T-cell (primary cell): ENCODE measurements at regions not wholly inside any gene's neighbourhood (a gene's known extent, or its start where the extent isn't known, plus 50 kb on each side); places are given as distances from the start of the nearest gene placed in this dataset.

ENCODE experiments used
- ATAC-seq, 4 experiments: fragments of 200-7000 bp in 3 of 4; fragments of 150-1000 bp in 1 of 4; cut with Tn5 transposase; replicated peaks in 1 of 4; 1 replicate in 3 of 4; 2 replicates in 1 of 4; pipeline ENCODE4 v1.10.0; 2021; ENCODE audit warnings: moderate library complexity in 3 of 4, mild to moderate bottlenecking in 2 of 4, moderate number of reproducible peaks in 1 of 4
- CTCF ChIA-PET, 2 donors: fragments of 300-600 bp; sonication (Branson Sonifier 250); formaldehyde crosslinking; loops; one replicate each; lab custom pipeline; 2022; ENCODE audit warnings: antibody characterized with exemption in 2 of 2; lab: Charles Lee
- POLR2A ChIA-PET, 2 donors: fragments of 300-600 bp; sonication (Branson Sonifier 250); formaldehyde crosslinking; loops; one replicate each; lab custom pipeline; 2022; ENCODE audit warnings: antibody characterized with exemption in 2 of 2; lab: Charles Lee
- DNase-seq, 35 experiments: peaks; one replicate each; pipeline versions ENCODE4 v3.0.0 to v3.0.0-alpha.2; 2013 to 2023
- H3K27ac ChIP-seq: one replicate; pipeline ENCODE4 v1.5.1; 2013; ENCODE audit warnings: low read length
- H3K27me3 ChIP-seq, 2 experiments: replicated peaks in 1 of 2; 1 replicate in 1 of 2; 2 replicates in 1 of 2; pipeline versions ENCODE4 v1.6.1 to v1.7.0; 2013; ENCODE audit warnings: low read length in 1 of 2, mixed read lengths in 1 of 2; ENCODE audit not compliant: control insufficient read depth in 2 of 2, insufficient read depth in 2 of 2; ENCODE audit errors: extremely low read depth in 1 of 2
- H3K36me3 ChIP-seq, 2 donors: 1 replicate in 1 of 2; 2 replicates in 1 of 2; pipeline versions ENCODE4 v1.6.1 to v1.7.0; 2013; ENCODE audit warnings: low read length in 1 of 2; ENCODE audit not compliant: control insufficient read depth in 2 of 2, insufficient read depth in 1 of 2; ENCODE audit errors: extremely low read depth in 1 of 2
- H3K4me1 ChIP-seq, 2 experiments: 1 replicate in 1 of 2; 2 replicates in 1 of 2; pipeline versions ENCODE4 v1.6.1 to v1.7.0; 2013; ENCODE audit warnings: low read length in 2 of 2, mixed read lengths in 1 of 2; ENCODE audit not compliant: insufficient read depth in 2 of 2, control insufficient read depth in 1 of 2; ENCODE audit errors: extremely low read depth in 1 of 2
- H3K4me3 ChIP-seq, 2 donors: 1 replicate in 1 of 2; 2 replicates in 1 of 2; pipeline versions ENCODE4 v1.5.1 to v1.7.0; 2013; ENCODE audit warnings: mild to moderate bottlenecking in 2 of 2, low read length in 1 of 2, moderate library complexity in 1 of 2; ENCODE audit not compliant: control insufficient read depth in 1 of 2; ENCODE audit errors: extremely low read depth in 1 of 2
- H3K9me3 ChIP-seq: 2 replicates; pipeline ENCODE4 v1.7.0; 2013
- H3K27ac Mint-ChIP-seq, 2 donors: one replicate each; pipeline ENCODE4 v1.8.0; 2020 to 2021; ENCODE audit warnings: mild to moderate bottlenecking in 2 of 2, mixed read lengths in 2 of 2
- H3K27me3 Mint-ChIP-seq, 2 donors: one replicate each; pipeline ENCODE4 v1.8.0; 2021 to 2022; ENCODE audit warnings: mixed read lengths in 2 of 2
- H3K36me3 Mint-ChIP-seq: one replicate; pipeline ENCODE4 v1.8.0; 2021; ENCODE audit warnings: mixed read lengths
- H3K4me1 Mint-ChIP-seq, 3 donors: one replicate each; pipeline ENCODE4 v1.8.0; 2020 to 2022; ENCODE audit warnings: mixed read lengths in 3 of 3, mild to moderate bottlenecking in 1 of 3
- H3K4me3 Mint-ChIP-seq, 3 donors: one replicate each; pipeline ENCODE4 v1.8.0; 2020 to 2022; ENCODE audit warnings: mild to moderate bottlenecking in 3 of 3, mixed read lengths in 3 of 3, moderate library complexity in 3 of 3
- H3K9me3 Mint-ChIP-seq, 3 donors: one replicate each; pipeline ENCODE4 v1.8.0; 2020 to 2022; ENCODE audit warnings: mixed read lengths in 3 of 3
- WGBS: methylation state at CpG from one replicate; pipeline ENCODE4 v1.1.5; 2013; ENCODE audit warnings: missing lambda C conversion rate; ENCODE audit not compliant: insufficient coverage; 5-methylcytosine and 5-hydroxymethylcytosine counted together

- CTCF ChIA-PET = no interaction called here
- Mint-ChIP-seq H3K9me3 (no peaks in the 10 kb centered on the region), H3K4me1 (no peaks in the 10 kb centered on the region), H3K36me3 (no peaks in the 10 kb centered on the region), H3K27ac (no peak overlapping the region), H3K4me3 (no peak overlapping the region), H3K27me3 (peaks cover 0 to 3% of the 10 kb centered on the region in 2 donors)
- ATAC-seq (no peak), DNase-seq (no peak)
- Histone ChIP-seq H3K27me3 (no peaks in the 10 kb centered on the region), H3K4me1 (no peaks in the 10 kb centered on the region), H3K9me3 (no peaks in the 10 kb centered on the region), H3K4me3 (no peak overlapping the region), H3K36me3 (no peaks in the 10 kb centered on the region), H3K27ac (no peak overlapping the region)
- WGBS = 85% methylated on average over 4 of the region's 9 CpGs
- POLR2A ChIA-PET = interaction anchor here in 1 of 2 donors (0.6 kb wide), 1 partner anchor 20 kb away, joined by 5 read pairs; no protein-coding TSS in a partner anchor
Measured at GRCh38 chr15:62495670-62496614, 330.9 kb upstream of the C2CD4B start.

GRCh38 chr15:62497356-62497755, 332.3 kb upstream of the C2CD4B start:
- Mint-ChIP-seq H3K4me1 (no peaks in the 10 kb centered on the region), H3K9me3 (no peaks in the 10 kb centered on the region), H3K4me3 (no peak overlapping the region), H3K27ac (no peak overlapping the region), H3K27me3 (peaks cover 0 to 3% of the 10 kb centered on the region in 2 donors), H3K36me3 (no peaks in the 10 kb centered on the region)
- DNase-seq (no peak), ATAC-seq (no peak)
- CTCF ChIA-PET = no interaction called here
- H3K36me3 ChIP-seq = no peaks in the 10 kb centered on the region
- H3K4me1 ChIP-seq = no peaks in the 10 kb centered on the region
- 40% methylated on average over 1 of the region's 2 CpGs for WGBS
- POLR2A ChIA-PET = no interaction called here
- H3K27ac ChIP-seq = no peak overlapping the region
- no peaks in the 10 kb centered on the region for H3K27me3 ChIP-seq
- no peak overlapping the region for H3K4me3 ChIP-seq
- H3K9me3 ChIP-seq = no peaks in the 10 kb centered on the region

GRCh38 chr15:62498278-62498677, 333.2 kb upstream of the C2CD4B start:
- Mint-ChIP-seq H3K27ac (no peak overlapping the region), H3K4me1 (no peaks in the 10 kb centered on the region), H3K9me3 (no peaks in the 10 kb centered on the region), H3K36me3 (no peaks in the 10 kb centered on the region), H3K27me3 (peaks cover 0 to 3% of the 10 kb centered on the region in 2 donors), H3K4me3 (no peak overlapping the region)
- H3K27me3 ChIP-seq = no peaks in the 10 kb centered on the region
- H3K4me1 ChIP-seq = no peaks in the 10 kb centered on the region
- no peaks in the 10 kb centered on the region for H3K36me3 ChIP-seq
- ATAC-seq (no peak), DNase-seq (no peak)
- H3K4me3 ChIP-seq = no peak overlapping the region
- WGBS = 95% methylated on average over 2 of the region's 4 CpGs
- POLR2A ChIA-PET = no interaction called here
- no peaks in the 10 kb centered on the region for H3K9me3 ChIP-seq
- H3K27ac ChIP-seq = no peak overlapping the region
- CTCF ChIA-PET = no interaction called here

GRCh38 chr15:62498712-62499111, 333.6 kb upstream of the C2CD4B start:
- no peaks in the 10 kb centered on the region for H3K4me1 Mint-ChIP-seq
- CTCF ChIA-PET = no interaction called here

GRCh38 chr15:62500325-62500724, 335.2 kb upstream of the C2CD4B start:
- no peaks in the 10 kb centered on the region for H3K36me3 ChIP-seq
- POLR2A ChIA-PET = no interaction called here
- no peaks in the 10 kb centered on the region for H3K9me3 ChIP-seq

More at GRCh38 chr15:62498712-62499111, 333.6 kb upstream of the C2CD4B start:
- no peak overlapping the region for H3K27ac ChIP-seq
- H3K9me3 ChIP-seq = no peaks in the 10 kb centered on the region
- Mint-ChIP-seq H3K36me3 (no peaks in the 10 kb centered on the region), H3K27me3 (peaks cover 3% of the 10 kb centered on the region in 2 donors), H3K27ac (no peak overlapping the region), H3K4me3 (no peak overlapping the region), H3K9me3 (no peaks in the 10 kb centered on the region)
- ATAC-seq (no peak), DNase-seq (no peak)
- no peak overlapping the region for H3K4me3 ChIP-seq
- no peaks in the 10 kb centered on the region for H3K4me1 ChIP-seq
- POLR2A ChIA-PET = no interaction called here
- no CpG with 5 or more reads among the region's 1 CpG for WGBS
- H3K36me3 ChIP-seq = no peaks in the 10 kb centered on the region
- peaks cover 0 to 4% of the 10 kb centered on the region in 2 experiments for H3K27me3 ChIP-seq

GRCh38 chr15:62502451-62502850, 337.4 kb upstream of the C2CD4B start:
- ChIA-PET POLR2A (no interaction called here), CTCF (no interaction called here)
- ATAC-seq = no peak
- DNase-seq = no peak
- no peaks in the 10 kb centered on the region for H3K4me1 Mint-ChIP-seq
- H3K9me3 ChIP-seq = no peaks in the 10 kb centered on the region
- no peak overlapping the region for H3K4me3 Mint-ChIP-seq
- H3K27me3 ChIP-seq = peaks cover 0 to 4% of the 10 kb centered on the region in 2 experiments
- H3K36me3 ChIP-seq = no peaks in the 10 kb centered on the region
- 100% methylated on average over 4 of the region's 5 CpGs for WGBS
- H3K27me3 Mint-ChIP-seq = peaks cover 0 to 11% of the 10 kb centered on the region in 2 donors
- H3K4me1 ChIP-seq = no peaks in the 10 kb centered on the region
- no peak overlapping the region for H3K4me3 ChIP-seq
- H3K27ac Mint-ChIP-seq = no peak overlapping the region
- H3K27ac ChIP-seq = no peak overlapping the region
- H3K36me3 Mint-ChIP-seq = no peaks in the 10 kb centered on the region
- H3K9me3 Mint-ChIP-seq = no peaks in the 10 kb centered on the region

More at GRCh38 chr15:62500325-62500724, 335.2 kb upstream of the C2CD4B start:
- Mint-ChIP-seq H3K4me1 (no peaks in the 10 kb centered on the region), H3K4me3 (no peak overlapping the region), H3K27me3 (peaks cover 0 to 5% of the 10 kb centered on the region in 2 donors), H3K9me3 (no peaks in the 10 kb centered on the region), H3K36me3 (no peaks in the 10 kb centered on the region), H3K27ac (no peak overlapping the region)
- Histone ChIP-seq H3K4me3 (no peak overlapping the region), H3K4me1 (no peaks in the 10 kb centered on the region), H3K27ac (no peak overlapping the region), H3K27me3 (peaks cover 0 to 4% of the 10 kb centered on the region in 2 experiments)
- DNase-seq (no peak), ATAC-seq (no peak)
- WGBS = no CpG with 5 or more reads among the region's 1 CpG
- CTCF ChIA-PET = no interaction called here
